Mucosa of rectum (tissue), 2 donors: ENCODE measurements at regions not wholly inside any gene's neighbourhood (a gene's known extent, or its start where the extent isn't known, plus 50 kb on each side); places are given as distances from the start of the nearest gene placed in this dataset.

Experiments used
- H3K27ac ChIP-seq, 2 donors: one replicate each; pipeline ENCODE4 v1.7.0; 2013; ENCODE audit warnings: inconsistent platforms in 2 of 2, low read depth in 2 of 2, low read length in 2 of 2
- H3K27me3 ChIP-seq, 2 donors: one replicate each; pipeline ENCODE4 v1.7.0; 2013; ENCODE audit warnings: low read length in 2 of 2; ENCODE audit not compliant: control insufficient read depth in 2 of 2, insufficient read depth in 2 of 2
- H3K36me3 ChIP-seq, 2 donors: one replicate each; pipeline ENCODE4 v1.7.0; 2013; ENCODE audit warnings: low read length in 2 of 2; ENCODE audit not compliant: control insufficient read depth in 2 of 2, insufficient read depth in 2 of 2
- H3K4me1 ChIP-seq, 2 donors: one replicate each; pipeline ENCODE4 v1.7.0; 2013; ENCODE audit warnings: low read length in 2 of 2, mild to moderate bottlenecking in 1 of 2; ENCODE audit not compliant: control insufficient read depth in 2 of 2, insufficient read depth in 2 of 2
- H3K4me3 ChIP-seq, 2 donors: one replicate each; pipeline ENCODE4 v1.7.0; 2013; ENCODE audit warnings: low read length in 2 of 2
- H3K9ac ChIP-seq, 2 donors: one replicate each; pipeline ENCODE4 v1.7.0; 2013; ENCODE audit warnings: low read length in 2 of 2, low read depth in 1 of 2, mild to moderate bottlenecking in 1 of 2
- H3K9me3 ChIP-seq, 2 donors: one replicate each; pipeline ENCODE4 v1.7.0; 2013; ENCODE audit warnings: low read length in 2 of 2; ENCODE audit not compliant: control insufficient read depth in 2 of 2
- donor health status: healthy.
- donor health status: Normal muscosa, but diverticular disease.

- no peaks in the 10 kb centered on the region for H3K27me3 ChIP-seq
- H3K36me3 ChIP-seq = no peaks in the 10 kb centered on the region
- H3K4me3 ChIP-seq = no peak overlapping the region
- H3K9me3 ChIP-seq = no peaks in the 10 kb centered on the region
- no peaks in the 10 kb centered on the region for H3K4me1 ChIP-seq
- no peak overlapping the region for H3K27ac ChIP-seq
- H3K9ac ChIP-seq = no peak overlapping the region
These were observed 356.5 kb upstream of the CELF2 start for GRCh38 chr10:10661176-10661575.

- no peaks in the 10 kb centered on the region for H3K9me3 ChIP-seq
- no peaks in the 10 kb centered on the region for H3K27me3 ChIP-seq
- H3K4me3 ChIP-seq = no peak overlapping the region
- H3K9ac ChIP-seq = no peak overlapping the region
- H3K27ac ChIP-seq = no peak overlapping the region
- H3K36me3 ChIP-seq = no peaks in the 10 kb centered on the region
- H3K4me1 ChIP-seq = no peaks in the 10 kb centered on the region
These were observed 354.8 kb upstream of the CELF2 start for GRCh38 chr10:10662716-10663408.

GRCh38 chr10:10663622-10664021 is 354.1 kb upstream of the CELF2 start:
- no peaks in the 10 kb centered on the region for H3K4me1 ChIP-seq
- no peaks in the 10 kb centered on the region for H3K9me3 ChIP-seq
- H3K27ac ChIP-seq = no peak overlapping the region
- H3K4me3 ChIP-seq = no peak overlapping the region
- H3K27me3 ChIP-seq = no peaks in the 10 kb centered on the region
- H3K36me3 ChIP-seq = no peaks in the 10 kb centered on the region
- H3K9ac ChIP-seq = no peak overlapping the region

- no peak overlapping the region for H3K27ac ChIP-seq
- H3K36me3 ChIP-seq = no peaks in the 10 kb centered on the region
- no peaks in the 10 kb centered on the region for H3K27me3 ChIP-seq
- no peaks in the 10 kb centered on the region for H3K9me3 ChIP-seq
- no peaks in the 10 kb centered on the region for H3K4me1 ChIP-seq
- H3K9ac ChIP-seq = no peak overlapping the region
- H3K4me3 ChIP-seq = no peak overlapping the region
These were observed 351.9 kb upstream of the CELF2 start for GRCh38 chr10:10665750-10666149.

- Histone ChIP-seq H3K36me3 (no peaks in the 10 kb centered on the region), H3K27ac (no peak overlapping the region), H3K27me3 (no peaks in the 10 kb centered on the region), H3K4me1 (no peaks in the 10 kb centered on the region), H3K9me3 (no peaks in the 10 kb centered on the region), H3K9ac (no peak overlapping the region), H3K4me3 (no peak overlapping the region)
These were observed 350.2 kb upstream of the CELF2 start for GRCh38 chr10:10667466-10667865.

- Histone ChIP-seq H3K9me3 (no peaks in the 10 kb centered on the region), H3K4me3 (no peak overlapping the region), H3K36me3 (no peaks in the 10 kb centered on the region), H3K9ac (no peak overlapping the region), H3K4me1 (no peaks in the 10 kb centered on the region), H3K27me3 (no peaks in the 10 kb centered on the region), H3K27ac (no peak overlapping the region)
These were observed 340.7 kb upstream of the CELF2 start for GRCh38 chr10:10676972-10677371.

GRCh38 chr10:10677479-10677878 is 340.2 kb upstream of the CELF2 start:
- no peaks in the 10 kb centered on the region for H3K36me3 ChIP-seq
- H3K4me3 ChIP-seq = no peak overlapping the region
- H3K9ac ChIP-seq = no peak overlapping the region
- H3K27ac ChIP-seq = no peak overlapping the region
- H3K4me1 ChIP-seq = no peaks in the 10 kb centered on the region
- H3K27me3 ChIP-seq = no peaks in the 10 kb centered on the region
- H3K9me3 ChIP-seq = no peaks in the 10 kb centered on the region

- Histone ChIP-seq H3K36me3 (no peaks in the 10 kb centered on the region), H3K9ac (no peak overlapping the region), H3K4me3 (no peak overlapping the region), H3K9me3 (no peaks in the 10 kb centered on the region), H3K27me3 (no peaks in the 10 kb centered on the region), H3K4me1 (no peaks in the 10 kb centered on the region), H3K27ac (no peak overlapping the region)
These were observed 337.2 kb upstream of the CELF2 start for GRCh38 chr10:10680496-10680895.

GRCh38 chr10:10684972-10685371 is 332.7 kb upstream of the CELF2 start:
- H3K9me3 ChIP-seq = no peaks in the 10 kb centered on the region
- no peaks in the 10 kb centered on the region for H3K36me3 ChIP-seq
- H3K27me3 ChIP-seq = no peaks in the 10 kb centered on the region
- no peak overlapping the region for H3K4me3 ChIP-seq
- H3K27ac ChIP-seq = no peak overlapping the region
- no peaks in the 10 kb centered on the region for H3K4me1 ChIP-seq
- H3K9ac ChIP-seq = no peak overlapping the region

- Histone ChIP-seq H3K9me3 (no peaks in the 10 kb centered on the region), H3K9ac (no peak overlapping the region), H3K4me3 (no peak overlapping the region), H3K27me3 (no peaks in the 10 kb centered on the region), H3K27ac (no peak overlapping the region), H3K4me1 (no peaks in the 10 kb centered on the region), H3K36me3 (no peaks in the 10 kb centered on the region)
These were observed 332.1 kb upstream of the CELF2 start for GRCh38 chr10:10685566-10685965.

GRCh38 chr10:10687751-10688150 is 329.9 kb upstream of the CELF2 start:
- Histone ChIP-seq H3K4me1 (no peaks in the 10 kb centered on the region), H3K9ac (no peak overlapping the region), H3K27ac (no peak overlapping the region), H3K27me3 (no peaks in the 10 kb centered on the region), H3K4me3 (no peak overlapping the region), H3K9me3 (no peaks in the 10 kb centered on the region), H3K36me3 (no peaks in the 10 kb centered on the region)
